Tibial nerve (tissue), 4 donors: ENCODE measurements at regions not wholly inside any gene's neighbourhood (a gene's known extent, or its start where the extent isn't known, plus 50 kb on each side); places are given as distances from the start of the nearest gene placed in this dataset.

Experiments used
- CTCF ChIP-seq, 5 experiments: fragments of 200-600 bp in 3 of 5; fragments of 450-650 bp in 2 of 5; sonication (generic) in 3 of 5; IDR thresholded peaks; one replicate each; pipeline ENCODE4 v1.5.1; 2016 to 2019; ENCODE audit warnings: antibody characterized with exemption in 5 of 5, mild to moderate bottlenecking in 3 of 5, moderate library complexity in 2 of 5
- EP300 ChIP-seq, 2 donors: sonication (generic); formaldehyde crosslinking; IDR thresholded peaks; one replicate each; pipeline ENCODE4 v1.6.1; 2017; ENCODE audit warnings: antibody characterized with exemption in 2 of 2, mild to moderate bottlenecking in 1 of 2
- POLR2A ChIP-seq, 2 donors: fragments of 450-650 bp; IDR thresholded peaks; one replicate each; pipeline ENCODE4 v1.6.1; 2017; ENCODE audit warnings: antibody characterized with exemption in 2 of 2, mild to moderate bottlenecking in 2 of 2, moderate library complexity in 2 of 2

- no peak for TF ChIP-seq CTCF (IDR thresholded peaks at IDR 0.05)
- TF ChIP-seq POLR2A (IDR thresholded peaks at IDR 0.05): no peak
- no peak for TF ChIP-seq EP300 (IDR thresholded peaks at IDR 0.05)
Observed at GRCh38 chr5:91252916-91253315, 130.2 kb downstream of the ARRDC3 start.
